Neutrophil (primary cell): ENCODE measurements at regions not wholly inside any gene's neighbourhood (a gene's known extent, or its start where the extent isn't known, plus 50 kb on each side); places are given as distances from the start of the nearest gene placed in this dataset.

Source experiments
- H3K27ac ChIP-seq: fragments of 200-600 bp; sonication (generic); 2 replicates; pipeline ENCODE4 v1.5.1; 2016; ENCODE audit warnings: mild to moderate bottlenecking, moderate library complexity
- H3K27me3 ChIP-seq: fragments of 200-600 bp; sonication (generic); 2 replicates; pipeline ENCODE4 v1.6.0; 2016; ENCODE audit warnings: mild to moderate bottlenecking
- H3K36me3 ChIP-seq: fragments of 200-600 bp; sonication (generic); 2 replicates; pipeline ENCODE4 v1.5.1; 2017
- H3K4me1 ChIP-seq, 2 experiments: fragments of 200-600 bp in 1 of 2; sonication (generic) in 1 of 2; 1 replicate in 1 of 2; 2 replicates in 1 of 2; pipeline versions ENCODE4 v1.5.1 to v1.6.1; 2013 to 2016; ENCODE audit warnings: low read depth in 1 of 2, low read length in 1 of 2, mild to moderate bottlenecking in 1 of 2, moderate library complexity in 1 of 2; ENCODE audit not compliant: control insufficient read depth in 1 of 2, insufficient read depth in 1 of 2
- H3K4me3 ChIP-seq, 2 experiments: fragments of 200-600 bp in 1 of 2; sonication (generic) in 1 of 2; 1 replicate in 1 of 2; 2 replicates in 1 of 2; pipeline ENCODE4 v1.5.1; 2013 to 2016; ENCODE audit warnings: low read depth in 1 of 2, low read length in 1 of 2, mild to moderate bottlenecking in 1 of 2, moderate library complexity in 1 of 2
- H3K9me3 ChIP-seq: fragments of 200-600 bp; sonication (generic); 2 replicates; pipeline ENCODE4 v1.5.1; 2016
- TF ChIP-seq, protein P1 (sequence below): fragments of 200-600 bp; sonication (generic); IDR thresholded peaks from 2 replicates; pipeline ENCODE4 v1.5.1; 2016; ENCODE audit warnings: antibody characterized with exemption

DNA sequence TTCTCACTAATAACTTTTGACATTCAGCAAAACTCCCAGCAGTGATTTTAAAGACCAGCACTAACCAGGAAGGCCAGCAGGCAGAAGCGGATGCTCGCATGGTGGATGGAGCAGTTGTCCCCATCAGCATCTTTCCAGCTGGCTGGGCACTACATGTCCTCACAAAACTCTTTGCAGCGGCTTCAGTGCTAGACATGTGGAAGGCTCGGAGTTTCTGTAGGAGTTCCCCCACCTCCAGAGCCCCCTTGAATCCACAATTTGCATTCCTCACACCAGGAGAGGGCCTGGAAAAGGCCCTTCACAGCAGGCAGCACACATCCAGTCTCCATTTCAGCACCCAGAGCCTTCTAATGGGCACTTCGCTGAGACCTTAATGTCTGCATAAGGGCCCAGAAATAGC, 85.6 kb downstream of the APTX start:
- H3K9me3 ChIP-seq, result no peaks in the 10 kb centered on the region
- H3K27me3 ChIP-seq, result peaks cover 39% of the 10 kb centered on the region

DNA sequence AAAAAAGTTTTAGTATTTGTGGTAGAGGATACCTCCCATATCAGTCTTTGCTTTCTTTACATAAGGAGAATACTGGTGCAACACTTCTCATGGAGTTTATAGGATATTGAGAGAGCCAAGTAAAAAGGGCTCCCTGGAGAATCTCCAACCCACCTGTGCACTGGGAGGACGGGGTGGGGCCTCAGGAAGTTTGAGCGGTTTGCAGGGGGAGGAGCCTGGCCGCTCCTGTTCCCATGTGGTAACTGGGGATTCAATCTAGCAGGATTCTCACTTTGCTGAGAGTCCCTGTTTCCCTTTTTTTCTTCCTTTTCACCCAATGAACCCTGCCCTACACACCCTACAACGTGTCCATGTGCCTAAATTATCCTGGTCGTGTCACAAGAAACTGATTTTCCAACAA, 82.8 kb downstream of the APTX start:
- no peak overlapping the region for H3K4me3 ChIP-seq
- H3K9me3 ChIP-seq, result no peaks in the 10 kb centered on the region
- no peak overlapping the region for H3K27ac ChIP-seq
- H3K36me3 ChIP-seq, result no peaks in the 10 kb centered on the region
- H3K27me3 ChIP-seq, result peaks cover 27% of the 10 kb centered on the region
- no peaks in the 10 kb centered on the region for H3K4me1 ChIP-seq
- TF ChIP-seq, protein P1, sequence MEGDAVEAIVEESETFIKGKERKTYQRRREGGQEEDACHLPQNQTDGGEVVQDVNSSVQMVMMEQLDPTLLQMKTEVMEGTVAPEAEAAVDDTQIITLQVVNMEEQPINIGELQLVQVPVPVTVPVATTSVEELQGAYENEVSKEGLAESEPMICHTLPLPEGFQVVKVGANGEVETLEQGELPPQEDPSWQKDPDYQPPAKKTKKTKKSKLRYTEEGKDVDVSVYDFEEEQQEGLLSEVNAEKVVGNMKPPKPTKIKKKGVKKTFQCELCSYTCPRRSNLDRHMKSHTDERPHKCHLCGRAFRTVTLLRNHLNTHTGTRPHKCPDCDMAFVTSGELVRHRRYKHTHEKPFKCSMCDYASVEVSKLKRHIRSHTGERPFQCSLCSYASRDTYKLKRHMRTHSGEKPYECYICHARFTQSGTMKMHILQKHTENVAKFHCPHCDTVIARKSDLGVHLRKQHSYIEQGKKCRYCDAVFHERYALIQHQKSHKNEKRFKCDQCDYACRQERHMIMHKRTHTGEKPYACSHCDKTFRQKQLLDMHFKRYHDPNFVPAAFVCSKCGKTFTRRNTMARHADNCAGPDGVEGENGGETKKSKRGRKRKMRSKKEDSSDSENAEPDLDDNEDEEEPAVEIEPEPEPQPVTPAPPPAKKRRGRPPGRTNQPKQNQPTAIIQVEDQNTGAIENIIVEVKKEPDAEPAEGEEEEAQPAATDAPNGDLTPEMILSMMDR, result no peak

More for the DNA sequence above, 85.6 kb downstream of the APTX start:
- Histone ChIP-seq H3K27ac (no peak overlapping the region), H3K36me3 (no peaks in the 10 kb centered on the region), H3K4me3 (no peak overlapping the region), H3K4me1 (no peaks in the 10 kb centered on the region)
- TF ChIP-seq, protein P1, result no peak
